Upper lobe of right lung (tissue), 1 donor: ENCODE measurements at regions not wholly inside any gene's neighbourhood (a gene's known extent, or its start where the extent isn't known, plus 50 kb on each side); places are given as distances from the start of the nearest gene placed in this dataset.
A peak's percentile ranks its signal among the peaks of the same experiment; 100 is the strongest.

ENCODE experiments used
- ATAC-seq: fragments of 200-7000 bp; cut with Tn5 transposase; one replicate; pipeline ENCODE4 v1.9.1; 2020; ENCODE audit warnings: mild to moderate bottlenecking, moderate library complexity
- DNase-seq: peaks from one replicate; pipeline ENCODE4 v3.0.0-alpha.2; 2020
- H3K27ac ChIP-seq: fragments of 200-600 bp; one replicate; pipeline ENCODE4 v1.8.0; 2022
- H3K27me3 ChIP-seq: fragments of 200-600 bp; one replicate; pipeline ENCODE4 v1.8.0; 2022; ENCODE audit warnings: mild to moderate bottlenecking
- H3K36me3 ChIP-seq: fragments of 200-600 bp; one replicate; pipeline ENCODE4 v1.8.0; 2022
- H3K4me1 ChIP-seq: fragments of 200-600 bp; one replicate; pipeline ENCODE4 v1.8.0; 2022
- H3K4me3 ChIP-seq: fragments of 200-600 bp; one replicate; pipeline ENCODE4 v1.8.0; 2022; ENCODE audit warnings: mild to moderate bottlenecking
- H3K9me3 ChIP-seq: fragments of 200-600 bp; one replicate; pipeline ENCODE4 v1.8.0; 2022
- CTCF ChIP-seq: fragments of 200-600 bp; IDR thresholded peaks from one replicate; pipeline ENCODE4 v1.8.0; 2022; ENCODE audit warnings: antibody characterized with exemption
- intact Hi-C: fragments of 100-400 bp; cut with DNase I; formaldehyde crosslinking; loops from one replicate; pipeline ENCODE4 v1.11.0; 2022
- donor health status: DM: no; HTN: yes; CAD: no; lungs with severe emphysema.

GRCh38 chr13:95352486-95352885, 51.2 kb upstream of the ABCC4 start:
- no peaks in the 10 kb centered on the region for H3K9me3 ChIP-seq
- no peak for ATAC-seq
- no peak for DNase-seq
- peaks cover 6% of the 10 kb centered on the region for H3K4me1 ChIP-seq
- H3K36me3 ChIP-seq, result no peaks in the 10 kb centered on the region
- intact Hi-C loops, result no loop called here
- no peak overlapping the region for H3K27ac ChIP-seq
- TF ChIP-seq CTCF, result no peak
- no peak overlapping the region for H3K4me3 ChIP-seq
- no peaks in the 10 kb centered on the region for H3K27me3 ChIP-seq

- H3K27ac ChIP-seq, result no peak overlapping the region
- no peaks in the 10 kb centered on the region for H3K27me3 ChIP-seq
- ATAC-seq (no peak), DNase-seq (no peak)
- H3K9me3 ChIP-seq, result no peaks in the 10 kb centered on the region
- TF ChIP-seq CTCF, result no peak
- no peaks in the 10 kb centered on the region for H3K36me3 ChIP-seq
- no peak overlapping the region for H3K4me3 ChIP-seq
- intact Hi-C loops, result no loop called here
- peaks cover 6% of the 10 kb centered on the region for H3K4me1 ChIP-seq
These were observed 52.9 kb upstream of the ABCC4 start for GRCh38 chr13:95354156-95354555.

GRCh38 chr13:95354680-95355487, 53.6 kb upstream of the ABCC4 start:
- no peaks in the 10 kb centered on the region for H3K36me3 ChIP-seq
- peaks cover 6% of the 10 kb centered on the region for H3K4me1 ChIP-seq
- no peak overlapping the region for H3K27ac ChIP-seq
- intact Hi-C loops, result no loop called here
- no peak for TF ChIP-seq CTCF
- DNase-seq (no peak), ATAC-seq (peak; percentile 76)
- H3K27me3 ChIP-seq, result no peaks in the 10 kb centered on the region
- H3K9me3 ChIP-seq, result no peaks in the 10 kb centered on the region
- no peak overlapping the region for H3K4me3 ChIP-seq

- no peaks in the 10 kb centered on the region for H3K36me3 ChIP-seq
- H3K27ac ChIP-seq, result no peak overlapping the region
- no peaks in the 10 kb centered on the region for H3K27me3 ChIP-seq
- ATAC-seq (no peak), DNase-seq (no peak)
- TF ChIP-seq CTCF, result no peak
- no peak overlapping the region for H3K4me3 ChIP-seq
- intact Hi-C loops, result no loop called here
- no peaks in the 10 kb centered on the region for H3K9me3 ChIP-seq
- peaks cover 6% of the 10 kb centered on the region for H3K4me1 ChIP-seq
These were observed 54.2 kb upstream of the ABCC4 start for GRCh38 chr13:95355494-95355893.

GRCh38 chr13:95356916-95357315, 55.7 kb upstream of the ABCC4 start:
- Histone ChIP-seq H3K9me3 (no peaks in the 10 kb centered on the region), H3K27me3 (no peaks in the 10 kb centered on the region), H3K36me3 (no peaks in the 10 kb centered on the region), H3K4me1 (peaks cover 6% of the 10 kb centered on the region), H3K27ac (no peak overlapping the region), H3K4me3 (no peak overlapping the region)
- DNase-seq (no peak), ATAC-seq (no peak)
- intact Hi-C loops, result no loop called here
- no peak for TF ChIP-seq CTCF

- no peak overlapping the region for H3K27ac ChIP-seq
- no peaks in the 10 kb centered on the region for H3K27me3 ChIP-seq
- peaks cover 6% of the 10 kb centered on the region for H3K4me1 ChIP-seq
- H3K9me3 ChIP-seq, result no peaks in the 10 kb centered on the region
- ATAC-seq, result no peak
- TF ChIP-seq CTCF, result no peak
- no peak overlapping the region for H3K4me3 ChIP-seq
- no peak for DNase-seq
- intact Hi-C loops, result no loop called here
- no peaks in the 10 kb centered on the region for H3K36me3 ChIP-seq
These were observed 56.6 kb upstream of the ABCC4 start for GRCh38 chr13:95357875-95358274.
